AG09309 (cell line): ENCODE measurements at regions not wholly inside any gene's neighbourhood (a gene's known extent, or its start where the extent isn't known, plus 50 kb on each side); places are given as distances from the start of the nearest gene placed in this dataset.
A peak's percentile ranks its signal among the peaks of the same experiment; 100 is the strongest.

Experiments
- DNase-seq: peaks from one replicate; pipeline ENCODE4 v3.0.0-alpha.2; 2010; ENCODE audit warnings: low read depth
- H3K4me3 ChIP-seq: 2 replicates; pipeline ENCODE4 v1.5.1; 2011; ENCODE audit warnings: mild to moderate bottlenecking, low read depth, low read length, moderate library complexity; ENCODE audit not compliant: control insufficient read depth
- TF ChIP-seq, protein P1 (sequence below): IDR thresholded peaks from 2 replicates; pipeline ENCODE4 v1.5.1; 2011; ENCODE audit warnings: mild to moderate bottlenecking, low read depth, low read length, inconsistent platforms; ENCODE audit not compliant: insufficient read depth, control insufficient read depth; ENCODE audit errors: missing control alignments

DNA sequence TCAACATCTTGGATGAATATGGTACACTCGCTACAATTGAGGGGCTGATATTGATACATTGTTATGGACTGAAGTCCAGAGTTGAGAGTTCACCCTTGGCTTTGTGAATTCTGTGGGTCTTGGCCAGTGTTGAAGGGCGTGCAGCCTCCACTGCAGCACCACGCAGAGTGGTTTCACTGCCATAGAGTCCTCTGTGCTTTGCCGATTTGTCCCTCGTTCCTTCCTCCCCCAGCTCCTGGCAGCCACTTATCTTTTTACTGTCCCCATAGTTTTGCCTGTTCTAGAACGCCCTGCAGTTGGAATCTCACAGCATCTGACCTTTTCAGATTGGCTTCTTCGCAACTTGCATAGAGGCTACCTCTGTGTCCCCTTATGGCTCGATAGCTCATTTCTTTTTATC, 57.3 kb upstream of the IRS2 start:
- no peak for DNase-seq
- H3K4me3 ChIP-seq = no peak overlapping the region
- TF ChIP-seq, protein P1, sequence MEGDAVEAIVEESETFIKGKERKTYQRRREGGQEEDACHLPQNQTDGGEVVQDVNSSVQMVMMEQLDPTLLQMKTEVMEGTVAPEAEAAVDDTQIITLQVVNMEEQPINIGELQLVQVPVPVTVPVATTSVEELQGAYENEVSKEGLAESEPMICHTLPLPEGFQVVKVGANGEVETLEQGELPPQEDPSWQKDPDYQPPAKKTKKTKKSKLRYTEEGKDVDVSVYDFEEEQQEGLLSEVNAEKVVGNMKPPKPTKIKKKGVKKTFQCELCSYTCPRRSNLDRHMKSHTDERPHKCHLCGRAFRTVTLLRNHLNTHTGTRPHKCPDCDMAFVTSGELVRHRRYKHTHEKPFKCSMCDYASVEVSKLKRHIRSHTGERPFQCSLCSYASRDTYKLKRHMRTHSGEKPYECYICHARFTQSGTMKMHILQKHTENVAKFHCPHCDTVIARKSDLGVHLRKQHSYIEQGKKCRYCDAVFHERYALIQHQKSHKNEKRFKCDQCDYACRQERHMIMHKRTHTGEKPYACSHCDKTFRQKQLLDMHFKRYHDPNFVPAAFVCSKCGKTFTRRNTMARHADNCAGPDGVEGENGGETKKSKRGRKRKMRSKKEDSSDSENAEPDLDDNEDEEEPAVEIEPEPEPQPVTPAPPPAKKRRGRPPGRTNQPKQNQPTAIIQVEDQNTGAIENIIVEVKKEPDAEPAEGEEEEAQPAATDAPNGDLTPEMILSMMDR = no peak

DNA sequence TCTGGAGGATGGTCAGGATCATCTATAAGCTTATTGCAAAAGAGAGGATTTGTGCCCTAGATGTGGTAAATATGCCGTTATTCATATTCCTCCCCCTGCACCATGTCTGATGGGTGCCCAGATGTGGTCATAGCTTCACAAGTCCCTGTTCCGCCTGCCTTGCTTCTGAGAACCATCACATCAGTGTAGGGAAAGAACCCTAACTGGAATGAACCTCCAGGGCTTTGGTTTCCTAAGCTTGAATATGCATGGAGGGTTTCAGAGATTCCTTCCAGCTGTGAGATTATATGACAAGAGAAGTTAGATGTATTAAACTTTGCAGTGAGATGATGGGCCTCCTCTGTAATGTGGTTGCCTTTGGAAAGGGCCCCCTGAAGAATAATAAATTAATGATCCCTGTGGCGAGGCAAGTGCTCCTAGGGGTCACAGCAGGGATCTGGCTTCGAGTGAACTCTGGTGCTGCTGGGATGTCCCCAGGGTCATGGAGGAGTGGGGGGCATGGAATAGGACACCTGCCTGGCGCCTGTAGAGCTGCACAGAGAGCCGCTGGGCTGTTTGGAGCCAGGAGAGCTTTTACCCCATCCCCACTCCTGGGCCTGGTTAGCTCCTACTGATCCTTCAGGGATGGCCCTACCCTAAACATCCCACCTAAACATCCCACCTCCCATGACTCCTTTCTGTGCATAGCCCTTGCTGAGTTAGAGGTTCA, 56.0 kb upstream of the IRS2 start:
- no peak for DNase-seq
- H3K4me3 ChIP-seq = no peak overlapping the region
- TF ChIP-seq, protein P1 = no peak

DNA sequence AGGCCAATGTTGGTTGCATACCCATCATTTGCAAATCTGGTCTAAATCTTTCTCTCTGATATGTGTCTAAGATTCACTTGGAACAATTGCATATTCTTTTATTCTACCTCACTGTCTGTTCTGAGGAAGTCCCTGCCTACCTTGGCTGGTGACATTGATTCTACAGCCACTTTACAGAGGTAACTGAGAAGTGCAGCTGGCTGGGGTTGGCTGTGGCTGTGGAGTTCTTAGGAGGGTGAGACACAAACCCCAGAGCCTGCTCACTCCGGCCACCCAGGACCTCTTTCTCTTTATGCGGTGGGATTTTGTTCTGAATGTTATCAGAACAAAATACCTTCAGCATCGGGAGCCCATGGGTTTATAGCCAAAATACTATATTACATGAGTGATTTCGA, 54.5 kb upstream of the IRS2 start:
- TF ChIP-seq, protein P1 = no peak

DNA sequence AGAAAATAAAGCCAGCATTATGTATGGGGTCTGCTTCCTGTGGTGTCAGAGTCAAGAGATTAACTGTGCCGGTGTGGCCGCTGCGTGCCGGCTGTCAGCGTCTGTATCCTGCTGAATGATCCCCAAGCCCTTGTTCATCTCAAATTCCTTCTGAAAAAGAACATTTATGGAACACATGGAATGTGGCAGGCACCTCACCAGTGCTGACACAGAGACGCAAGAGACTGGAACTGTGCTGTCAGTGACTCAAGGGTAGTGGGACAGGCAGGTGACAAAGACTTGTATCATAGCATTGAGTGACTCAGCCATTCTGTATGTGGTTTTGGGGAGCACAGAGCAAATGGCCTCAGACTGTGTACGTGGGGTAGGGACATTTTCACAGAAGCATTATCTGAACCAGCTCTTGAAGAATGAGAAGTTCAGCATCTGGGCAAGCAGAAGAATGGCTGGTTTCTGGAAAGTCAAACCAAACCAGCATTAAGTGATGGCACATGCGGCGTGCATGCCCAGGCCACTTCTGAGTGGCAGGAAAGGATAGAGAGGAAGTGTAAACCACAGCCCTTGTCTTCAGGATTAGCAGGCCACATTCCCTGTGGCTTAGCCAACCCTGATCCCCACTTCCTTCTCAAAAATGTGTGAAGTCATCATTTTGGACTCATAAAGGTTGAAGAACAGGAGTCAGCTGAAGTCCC, 54.0 kb upstream of the IRS2 start:
- peak; percentile 34 for DNase-seq
- TF ChIP-seq, protein P1 = no peak
- H3K4me3 ChIP-seq = no peak overlapping the region

More for the DNA sequence above, 54.5 kb upstream of the IRS2 start:
- DNase-seq = no peak
- no peak overlapping the region for H3K4me3 ChIP-seq

DNA sequence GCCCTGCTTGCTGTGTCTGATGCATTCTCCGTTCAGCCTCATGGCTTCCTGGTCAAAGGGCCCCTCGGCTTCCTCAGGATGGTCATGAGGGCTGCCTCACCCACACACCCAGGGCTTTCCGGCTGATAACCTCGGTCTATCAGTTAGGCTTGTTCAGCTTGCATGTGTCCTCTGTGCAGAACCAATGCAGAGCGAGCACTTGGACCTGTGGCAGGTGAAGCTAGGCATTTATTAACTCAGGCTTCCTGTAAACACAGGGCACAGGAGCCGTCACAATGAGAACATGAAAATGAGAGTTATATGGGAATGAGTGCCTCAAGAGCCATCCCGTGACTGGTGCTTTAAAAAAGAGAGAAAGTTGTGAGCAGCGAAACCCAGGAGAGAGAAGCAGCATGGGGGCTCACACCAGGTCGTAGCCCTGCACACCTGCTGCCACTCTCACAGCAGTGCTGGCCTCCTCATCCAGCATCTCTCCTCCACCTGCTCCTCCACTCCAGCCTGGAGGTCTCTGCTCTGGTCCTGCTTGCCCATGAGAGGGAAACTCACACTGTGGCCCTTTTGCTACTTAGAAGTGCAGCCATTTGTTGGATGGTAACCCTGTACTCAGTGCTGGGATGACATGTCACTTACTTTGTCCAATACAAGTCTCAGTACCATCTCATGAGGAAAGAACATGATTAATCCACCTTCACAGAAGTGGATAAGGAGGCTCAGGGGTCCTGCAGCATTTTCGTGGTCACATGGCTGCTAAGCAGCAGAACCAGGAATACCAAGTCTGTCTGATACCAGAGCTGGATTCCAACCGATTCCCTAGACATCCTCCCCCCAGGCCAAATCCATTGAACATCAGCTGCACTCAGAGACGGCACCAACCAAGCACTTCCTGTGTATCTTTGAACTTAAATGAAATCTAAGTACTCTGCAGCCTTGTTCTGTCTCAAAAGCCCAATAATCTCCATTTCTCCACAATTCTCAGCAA, 50.5 kb upstream of the IRS2 start:
- DNase-seq = no peak
- TF ChIP-seq, protein P1 = no peak
- no peak overlapping the region for H3K4me3 ChIP-seq
